IPS-18c (cell line): ENCODE measurements at regions not wholly inside any gene's neighbourhood (a gene's known extent, or its start where the extent isn't known, plus 50 kb on each side); places are given as distances from the start of the nearest gene placed in this dataset.
"Not testable (repeated sequence)": the region's sequence is repeated elsewhere in the genome, so short reads cannot be mapped to it uniquely, and the experiment has no call there.

Experiments used
- H3K4me3 ChIP-seq: 2 replicates; pipeline ENCODE4 v1.7.0; 2013; ENCODE audit warnings: low read depth, mild to moderate bottlenecking, low read length, moderate library complexity; ENCODE audit not compliant: insufficient read depth
- H3K9me3 ChIP-seq: one replicate; pipeline ENCODE4 v1.6.1; 2013; ENCODE audit warnings: mild to moderate bottlenecking, low read length, moderate library complexity; ENCODE audit not compliant: control insufficient read depth, insufficient read depth

GRCh38 chr13:81078048-81078447 is 737.1 kb upstream of the SPRY2 start:
- no peaks in the 10 kb centered on the region for H3K9me3 ChIP-seq
- no peak overlapping the region for H3K4me3 ChIP-seq

GRCh38 chr13:81069822-81070221 is 728.9 kb upstream of the SPRY2 start:
- not testable (repeated sequence) for H3K4me3 ChIP-seq, H3K9me3 ChIP-seq

GRCh38 chr13:81058916-81059290 is 718.0 kb upstream of the SPRY2 start:
- Histone ChIP-seq H3K9me3 (no peaks in the 10 kb centered on the region), H3K4me3 (no peak overlapping the region)

GRCh38 chr13:81058211-81058915 is 717.4 kb upstream of the SPRY2 start:
- no peaks in the 10 kb centered on the region for H3K9me3 ChIP-seq
- no peak overlapping the region for H3K4me3 ChIP-seq

- Histone ChIP-seq H3K9me3 (no peaks in the 10 kb centered on the region), H3K4me3 (no peak overlapping the region)
These were observed 710.9 kb upstream of the SPRY2 start for GRCh38 chr13:81051873-81052272.

- Histone ChIP-seq H3K4me3 (no peak overlapping the region), H3K9me3 (no peaks in the 10 kb centered on the region)
These were observed 707.1 kb upstream of the SPRY2 start for GRCh38 chr13:81048026-81048461.

GRCh38 chr13:81041761-81042160 is 700.8 kb upstream of the SPRY2 start:
- H3K9me3 ChIP-seq: no peaks in the 10 kb centered on the region

GRCh38 chr13:81031996-81032395 is 691.1 kb upstream of the SPRY2 start:
- Histone ChIP-seq H3K4me3 (no peak overlapping the region), H3K9me3 (no peaks in the 10 kb centered on the region)

More at GRCh38 chr13:81041761-81042160, 700.8 kb upstream of the SPRY2 start:
- no peak overlapping the region for H3K4me3 ChIP-seq

GRCh38 chr13:81025091-81025490 is 684.2 kb upstream of the SPRY2 start:
- Histone ChIP-seq H3K9me3 (no peaks in the 10 kb centered on the region), H3K4me3 (no peak overlapping the region)

- no peak overlapping the region for H3K4me3 ChIP-seq
- H3K9me3 ChIP-seq: no peaks in the 10 kb centered on the region
These were observed 680.4 kb upstream of the SPRY2 start for GRCh38 chr13:81021284-81021840.

- no peaks in the 10 kb centered on the region for H3K9me3 ChIP-seq
- H3K4me3 ChIP-seq: no peak overlapping the region
These were observed 679.1 kb upstream of the SPRY2 start for GRCh38 chr13:81020010-81020409.

- no peak overlapping the region for H3K4me3 ChIP-seq
- H3K9me3 ChIP-seq: no peaks in the 10 kb centered on the region
These were observed 678.0 kb upstream of the SPRY2 start for GRCh38 chr13:81018936-81019335.

- Histone ChIP-seq H3K9me3 (no peaks in the 10 kb centered on the region), H3K4me3 (no peak overlapping the region)
These were observed 676.7 kb upstream of the SPRY2 start for GRCh38 chr13:81017513-81018152.

GRCh38 chr13:81012031-81012430 is 671.1 kb upstream of the SPRY2 start:
- Histone ChIP-seq H3K9me3 (no peaks in the 10 kb centered on the region), H3K4me3 (no peak overlapping the region)

GRCh38 chr13:81001828-81002385 is 661.0 kb upstream of the SPRY2 start:
- H3K4me3 ChIP-seq: no peak overlapping the region
- no peaks in the 10 kb centered on the region for H3K9me3 ChIP-seq

- H3K4me3 ChIP-seq, H3K9me3 ChIP-seq: not testable (repeated sequence)
These were observed 657.7 kb upstream of the SPRY2 start for GRCh38 chr13:80998603-80999002.

- H3K4me3 ChIP-seq: no peak overlapping the region
These were observed 648.8 kb upstream of the SPRY2 start for GRCh38 chr13:80989747-80990146.

GRCh38 chr13:80989241-80989640 is 648.3 kb upstream of the SPRY2 start:
- Histone ChIP-seq H3K4me3 (no peak overlapping the region), H3K9me3 (peaks cover 7% of the 10 kb centered on the region)

More at GRCh38 chr13:80989747-80990146, 648.8 kb upstream of the SPRY2 start:
- H3K9me3 ChIP-seq: peaks cover 7% of the 10 kb centered on the region
